ENCODE measurements at regions not wholly inside any gene's neighbourhood (a gene's known extent, or its start where the extent isn't known, plus 50 kb on each side); places are given as distances from the start of the nearest gene placed in this dataset.

- H3K27me3 Mint-ChIP-seq (ENCODE audit: low read depth): no peaks in the 10 kb centered on the region
- no peaks in the 10 kb centered on the region for H3K36me3 Mint-ChIP-seq (ENCODE audit: low read depth)
- H3K4me3 Mint-ChIP-seq: no peak overlapping the region
- no peak overlapping the region for H3K27ac Mint-ChIP-seq
- H3K9me3 Mint-ChIP-seq: peaks cover 9% of the 10 kb centered on the region
- no peak for DNase-seq (ENCODE audit: low spot score)
- H3K4me1 Mint-ChIP-seq (ENCODE audit: low read depth): no peaks in the 10 kb centered on the region
Observed at GRCh38 chr18:78611201-78611800, 368.3 kb upstream of the SALL3 start.

GRCh38 chr18:78611869-78612268, 367.7 kb upstream of the SALL3 start:
- H3K27ac Mint-ChIP-seq: no peak overlapping the region
- H3K9me3 Mint-ChIP-seq: peaks cover 6% of the 10 kb centered on the region
- H3K4me1 Mint-ChIP-seq (ENCODE audit: low read depth): no peaks in the 10 kb centered on the region
- no peak overlapping the region for H3K4me3 Mint-ChIP-seq
- no peaks in the 10 kb centered on the region for H3K27me3 Mint-ChIP-seq (ENCODE audit: low read depth)
- H3K36me3 Mint-ChIP-seq (ENCODE audit: low read depth): no peaks in the 10 kb centered on the region
- DNase-seq (ENCODE audit: low spot score): no peak

DNA sequence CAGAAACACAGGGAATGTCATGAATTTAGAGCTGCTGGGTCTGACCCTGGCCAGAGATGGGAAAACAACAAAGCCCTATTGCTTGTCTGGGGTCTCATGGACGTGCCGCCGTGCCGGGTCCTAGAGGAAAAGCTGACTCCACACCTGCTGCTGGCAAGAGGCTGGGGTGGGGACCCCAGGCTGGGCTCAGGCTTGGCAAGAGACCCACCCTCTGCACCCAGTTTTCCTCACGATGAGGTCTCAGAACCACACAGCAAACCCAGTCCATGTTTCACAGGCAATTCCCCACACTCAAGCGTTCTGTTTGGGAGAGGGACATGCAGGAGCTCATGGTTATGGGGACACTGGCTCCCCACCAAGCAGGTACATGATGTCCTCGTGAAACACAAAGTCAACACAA, 367.3 kb upstream of the SALL3 start:
- Mint-ChIP-seq H3K36me3 (ENCODE audit: low read depth) (no peaks in the 10 kb centered on the region), H3K4me3 (no peak overlapping the region)

DNA sequence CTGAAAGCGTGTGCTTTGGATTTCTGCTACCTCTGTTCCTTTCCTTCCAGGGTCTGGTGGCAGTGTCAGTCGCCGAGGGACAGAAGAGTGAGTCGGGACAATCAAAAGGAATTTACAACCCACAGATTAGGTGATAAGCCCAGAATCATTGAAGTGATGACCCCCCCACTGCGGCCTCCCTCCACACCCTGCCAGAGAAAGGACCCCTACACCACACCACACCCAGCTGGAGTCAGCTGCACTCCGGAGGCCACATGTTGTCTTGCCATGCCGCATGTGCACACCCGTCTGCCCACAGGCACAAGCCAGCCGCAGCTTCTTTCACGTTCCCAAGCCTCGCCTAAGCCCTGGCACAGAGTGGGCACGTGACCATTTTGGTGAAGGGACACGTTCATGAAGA, 366.8 kb upstream of the SALL3 start:
- no peaks in the 10 kb centered on the region for H3K36me3 Mint-ChIP-seq (ENCODE audit: low read depth)
- H3K27me3 Mint-ChIP-seq (ENCODE audit: low read depth): no peaks in the 10 kb centered on the region

More for the DNA sequence above, 367.3 kb upstream of the SALL3 start:
- Mint-ChIP-seq H3K27ac (no peak overlapping the region), H3K9me3 (peaks cover 4% of the 10 kb centered on the region), H3K27me3 (ENCODE audit: low read depth) (no peaks in the 10 kb centered on the region), H3K4me1 (ENCODE audit: low read depth) (no peaks in the 10 kb centered on the region)
- no peak for DNase-seq (ENCODE audit: low spot score)

DNA sequence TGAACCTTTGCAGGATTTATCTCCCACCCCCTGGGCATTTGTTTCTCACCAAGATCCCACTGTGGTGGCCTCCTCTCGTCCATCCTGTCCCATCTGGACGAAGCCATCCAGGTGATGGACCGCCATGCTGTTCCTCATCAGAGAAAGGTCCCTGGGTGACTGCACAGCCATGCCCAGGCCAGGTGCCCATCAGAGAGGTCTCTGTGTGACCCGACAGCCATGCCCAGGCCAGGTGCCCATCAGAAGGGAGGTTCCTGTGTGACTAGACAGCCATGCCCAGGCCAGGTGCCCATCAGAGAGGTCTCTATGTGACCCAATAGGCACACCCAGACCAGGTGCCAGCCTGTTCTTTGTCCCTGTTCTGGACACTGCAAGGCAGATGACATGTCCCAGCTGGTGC, 360.9 kb upstream of the SALL3 start:
- no peaks in the 10 kb centered on the region for H3K36me3 Mint-ChIP-seq (ENCODE audit: low read depth)
- no peaks in the 10 kb centered on the region for H3K4me1 Mint-ChIP-seq (ENCODE audit: low read depth)
- H3K9me3 Mint-ChIP-seq: peaks cover 4% of the 10 kb centered on the region
- H3K27me3 Mint-ChIP-seq (ENCODE audit: low read depth): no peaks in the 10 kb centered on the region
- no peak overlapping the region for H3K27ac Mint-ChIP-seq
- no peak for DNase-seq (ENCODE audit: low spot score)
- no peak overlapping the region for H3K4me3 Mint-ChIP-seq

More for the DNA sequence above, 366.8 kb upstream of the SALL3 start:
- no peak for DNase-seq (ENCODE audit: low spot score)
- Mint-ChIP-seq H3K4me3 (no peak overlapping the region), H3K4me1 (ENCODE audit: low read depth) (no peaks in the 10 kb centered on the region), H3K9me3 (peaks cover 4% of the 10 kb centered on the region), H3K27ac (no peak overlapping the region)

DNA sequence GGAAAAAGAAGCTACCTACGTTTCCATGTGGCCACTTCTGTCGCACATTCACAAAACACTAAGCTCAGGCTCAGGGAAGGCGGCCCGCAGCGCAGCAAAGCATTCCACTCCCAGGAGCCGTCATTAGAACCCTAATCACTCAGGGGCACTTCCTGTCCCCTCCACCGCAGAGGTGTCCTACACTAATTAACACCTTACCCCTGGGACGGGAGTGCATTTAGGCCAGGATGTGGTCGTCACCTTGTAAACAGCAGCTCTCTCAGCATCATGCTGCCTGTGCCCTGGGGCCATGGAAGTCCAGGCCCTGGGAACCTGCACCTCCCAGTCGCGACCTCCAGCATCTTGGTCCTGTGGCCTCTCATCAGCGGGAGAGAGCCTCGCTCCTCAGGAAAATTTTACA, 359.8 kb upstream of the SALL3 start:
- H3K4me1 Mint-ChIP-seq (ENCODE audit: low read depth): no peaks in the 10 kb centered on the region

GRCh38 chr18:78620326-78620725, 359.3 kb upstream of the SALL3 start:
- no peak for DNase-seq (ENCODE audit: low spot score)
- Mint-ChIP-seq H3K9me3 (peaks cover 4% of the 10 kb centered on the region), H3K36me3 (ENCODE audit: low read depth) (no peaks in the 10 kb centered on the region), H3K4me3 (no peak overlapping the region), H3K27ac (no peak overlapping the region), H3K4me1 (ENCODE audit: low read depth) (no peaks in the 10 kb centered on the region), H3K27me3 (ENCODE audit: low read depth) (no peaks in the 10 kb centered on the region)

More for the DNA sequence above, 359.8 kb upstream of the SALL3 start:
- Mint-ChIP-seq H3K4me3 (no peak overlapping the region), H3K27me3 (ENCODE audit: low read depth) (no peaks in the 10 kb centered on the region), H3K27ac (no peak overlapping the region), H3K36me3 (ENCODE audit: low read depth) (no peaks in the 10 kb centered on the region), H3K9me3 (peaks cover 4% of the 10 kb centered on the region)
- DNase-seq (ENCODE audit: low spot score): no peak

GRCh38 chr18:78621141-78621755, 358.4 kb upstream of the SALL3 start:
- Mint-ChIP-seq H3K27me3 (ENCODE audit: low read depth) (peaks cover 2% of the 10 kb centered on the region), H3K36me3 (ENCODE audit: low read depth) (no peaks in the 10 kb centered on the region), H3K4me1 (ENCODE audit: low read depth) (no peaks in the 10 kb centered on the region), H3K27ac (no peak overlapping the region), H3K9me3 (peaks cover 4% of the 10 kb centered on the region), H3K4me3 (no peak overlapping the region)
- DNase-seq (ENCODE audit: low spot score): no peak

- Mint-ChIP-seq H3K27ac (no peak overlapping the region), H3K27me3 (ENCODE audit: low read depth) (peaks cover 2% of the 10 kb centered on the region), H3K4me1 (ENCODE audit: low read depth) (no peaks in the 10 kb centered on the region), H3K9me3 (peaks cover 4% of the 10 kb centered on the region), H3K36me3 (ENCODE audit: low read depth) (no peaks in the 10 kb centered on the region), H3K4me3 (no peak overlapping the region)
- no peak for DNase-seq (ENCODE audit: low spot score)
Observed at GRCh38 chr18:78622251-78622906, 357.2 kb upstream of the SALL3 start.

DNA sequence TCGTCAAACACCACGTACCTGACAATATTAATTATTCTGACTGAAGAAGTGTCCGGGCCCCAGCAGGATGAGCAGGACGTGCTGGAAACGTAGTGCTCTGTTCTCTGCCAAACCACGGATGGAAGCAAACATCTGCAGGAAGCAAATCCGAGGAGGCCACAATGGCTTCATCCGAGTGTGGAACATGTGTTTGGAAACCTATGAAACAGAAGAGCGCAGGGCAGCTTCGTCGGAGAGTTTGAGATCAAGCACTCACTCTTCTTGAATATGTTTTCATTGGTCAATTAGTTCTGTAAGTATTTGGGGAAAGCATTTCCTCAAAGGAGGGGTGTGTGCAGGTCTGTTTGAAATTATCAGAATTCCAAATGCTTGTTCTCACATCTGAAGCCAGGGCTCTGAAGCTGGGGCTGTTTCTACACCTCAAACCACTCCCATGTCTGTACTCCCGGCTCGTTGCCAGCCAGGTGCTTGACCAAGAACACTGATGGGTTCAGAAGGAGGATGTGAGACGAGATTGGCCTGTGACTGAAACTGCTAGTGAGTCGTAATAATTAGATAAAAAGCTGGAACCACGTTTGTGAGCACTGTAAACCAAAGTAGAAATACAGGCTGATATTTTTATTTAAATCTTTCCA, 356.6 kb upstream of the SALL3 start:
- DNase-seq (ENCODE audit: low spot score): no peak
- Mint-ChIP-seq H3K27ac (no peak overlapping the region), H3K4me1 (ENCODE audit: low read depth) (no peaks in the 10 kb centered on the region), H3K36me3 (ENCODE audit: low read depth) (no peaks in the 10 kb centered on the region), H3K4me3 (no peak overlapping the region), H3K9me3 (peaks cover 4% of the 10 kb centered on the region), H3K27me3 (ENCODE audit: low read depth) (peaks cover 2% of the 10 kb centered on the region)

DNA sequence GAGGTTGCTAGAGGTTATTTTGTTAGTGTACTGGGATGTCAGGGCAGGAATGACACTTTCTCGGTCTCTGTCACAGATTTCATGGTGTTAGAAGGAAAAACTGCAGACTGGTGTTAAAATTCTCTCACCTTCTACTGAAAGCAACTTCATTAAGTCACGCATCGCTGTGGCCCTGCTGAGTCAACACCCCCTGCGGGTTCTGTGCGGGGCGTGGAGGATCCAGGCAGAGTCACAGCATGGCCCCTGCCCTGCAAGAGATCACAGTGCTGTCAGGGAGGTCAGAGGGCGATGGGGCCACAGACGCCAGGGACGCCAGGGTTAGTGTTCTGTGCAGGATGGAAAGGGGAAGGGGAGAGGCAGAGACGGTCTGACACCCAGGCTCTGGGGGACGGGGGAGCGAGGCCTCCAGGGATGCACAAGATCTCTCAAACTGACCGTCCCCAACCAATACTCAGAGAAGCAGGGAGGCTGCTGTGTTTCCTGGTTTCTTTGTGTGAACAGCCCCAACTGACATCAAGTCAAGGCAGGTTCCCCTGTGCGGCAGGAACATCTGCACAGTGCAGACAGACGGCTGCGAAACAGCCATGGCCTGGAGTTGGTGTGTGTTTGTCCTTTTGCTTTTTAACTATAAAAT, 354.9 kb upstream of the SALL3 start:
- Mint-ChIP-seq H3K4me1 (ENCODE audit: low read depth) (no peaks in the 10 kb centered on the region), H3K9me3 (peaks cover 4% of the 10 kb centered on the region), H3K27me3 (ENCODE audit: low read depth) (peaks cover 2% of the 10 kb centered on the region), H3K36me3 (ENCODE audit: low read depth) (no peaks in the 10 kb centered on the region), H3K4me3 (no peak overlapping the region), H3K27ac (no peak overlapping the region)
- no peak for DNase-seq (ENCODE audit: low spot score)

GRCh38 chr18:78625847-78626246, 353.8 kb upstream of the SALL3 start:
- no peak overlapping the region for H3K27ac Mint-ChIP-seq
- H3K4me3 Mint-ChIP-seq: no peak overlapping the region
- no peaks in the 10 kb centered on the region for H3K36me3 Mint-ChIP-seq (ENCODE audit: low read depth)
- no peak for DNase-seq (ENCODE audit: low spot score)
- H3K9me3 Mint-ChIP-seq: peaks cover 4% of the 10 kb centered on the region
- H3K27me3 Mint-ChIP-seq (ENCODE audit: low read depth): peaks cover 2% of the 10 kb centered on the region
- no peaks in the 10 kb centered on the region for H3K4me1 Mint-ChIP-seq (ENCODE audit: low read depth)

GRCh38 chr18:78627551-78628346, 351.9 kb upstream of the SALL3 start:
- no peak overlapping the region for H3K27ac Mint-ChIP-seq
- peaks cover 2% of the 10 kb centered on the region for H3K9me3 Mint-ChIP-seq
- H3K27me3 Mint-ChIP-seq (ENCODE audit: low read depth): peaks cover 2% of the 10 kb centered on the region
- H3K4me1 Mint-ChIP-seq (ENCODE audit: low read depth): no peaks in the 10 kb centered on the region
- H3K4me3 Mint-ChIP-seq: no peak overlapping the region
- no peaks in the 10 kb centered on the region for H3K36me3 Mint-ChIP-seq (ENCODE audit: low read depth)
- DNase-seq (ENCODE audit: low spot score): no peak
